Lower lobe of right lung (tissue), 2 donors: ENCODE measurements at regions not wholly inside any gene's neighbourhood (a gene's known extent, or its start where the extent isn't known, plus 50 kb on each side); places are given as distances from the start of the nearest gene placed in this dataset.

Source experiments
- ATAC-seq, 2 donors: fragments of 200-7000 bp; cut with Tn5 transposase; one replicate each; pipeline ENCODE4 v1.9.1; 2020 to 2022; ENCODE audit warnings: mild to moderate bottlenecking in 2 of 2, moderate library complexity in 2 of 2
- DNase-seq: peaks from one replicate; pipeline ENCODE4 v3.0.0-alpha.2; 2020
- H3K27ac ChIP-seq: fragments of 200-600 bp; one replicate; pipeline ENCODE4 v1.8.0; 2022
- H3K27me3 ChIP-seq: fragments of 200-600 bp; one replicate; pipeline ENCODE4 v1.8.0; 2022; ENCODE audit warnings: low read depth
- H3K36me3 ChIP-seq: fragments of 200-600 bp; one replicate; pipeline ENCODE4 v1.8.0; 2022; ENCODE audit warnings: mild to moderate bottlenecking
- H3K4me1 ChIP-seq: fragments of 200-600 bp; one replicate; pipeline ENCODE4 v1.8.0; 2022
- H3K4me3 ChIP-seq: fragments of 200-600 bp; one replicate; pipeline ENCODE4 v1.8.0; 2022; ENCODE audit warnings: mild to moderate bottlenecking
- H3K9me3 ChIP-seq: fragments of 200-600 bp; one replicate; pipeline ENCODE4 v1.8.0; 2022
- CTCF ChIP-seq: fragments of 200-600 bp; IDR thresholded peaks from one replicate; pipeline ENCODE4 v1.8.0; 2022; ENCODE audit warnings: antibody characterized with exemption, mild to moderate bottlenecking
- intact Hi-C: fragments of 100-400 bp; cut with DNase I; formaldehyde crosslinking; loops from one replicate; pipeline ENCODE4 v1.11.0; 2022
- donor health status: DM: no; HTN: yes; CAD: no; lungs with severe emphysema.

- no peak for TF ChIP-seq CTCF
- Histone ChIP-seq H3K27ac (no peak overlapping the region), H3K9me3 (no peaks in the 10 kb centered on the region), H3K36me3 (no peaks in the 10 kb centered on the region), H3K4me1 (no peaks in the 10 kb centered on the region), H3K4me3 (no peak overlapping the region), H3K27me3 (no peaks in the 10 kb centered on the region)
- intact Hi-C loops = no loop called here
- no peak for DNase-seq
- ATAC-seq = no peak
These were observed 517.1 kb upstream of the RAB6C start for GRCh38 chr2:129462349-129462748.

GRCh38 chr2:129462967-129463366 lies 516.5 kb upstream of the RAB6C start:
- intact Hi-C loops = no loop called here
- Histone ChIP-seq H3K36me3 (no peaks in the 10 kb centered on the region), H3K4me3 (no peak overlapping the region), H3K9me3 (no peaks in the 10 kb centered on the region), H3K4me1 (no peaks in the 10 kb centered on the region), H3K27me3 (no peaks in the 10 kb centered on the region), H3K27ac (no peak overlapping the region)
- TF ChIP-seq CTCF = no peak
- ATAC-seq (no peak), DNase-seq (no peak)

GRCh38 chr2:129464036-129464435 lies 515.4 kb upstream of the RAB6C start:
- TF ChIP-seq CTCF = no peak
- ATAC-seq (no peak), DNase-seq (no peak)
- H3K36me3 ChIP-seq = no peaks in the 10 kb centered on the region
- H3K27ac ChIP-seq = no peak overlapping the region
- H3K4me1 ChIP-seq = no peaks in the 10 kb centered on the region
- no peaks in the 10 kb centered on the region for H3K27me3 ChIP-seq
- intact Hi-C loops = no loop called here
- no peak overlapping the region for H3K4me3 ChIP-seq
- H3K9me3 ChIP-seq = no peaks in the 10 kb centered on the region

- Histone ChIP-seq H3K27ac (no peak overlapping the region), H3K36me3 (no peaks in the 10 kb centered on the region), H3K27me3 (no peaks in the 10 kb centered on the region), H3K9me3 (no peaks in the 10 kb centered on the region), H3K4me1 (no peaks in the 10 kb centered on the region), H3K4me3 (no peak overlapping the region)
- TF ChIP-seq CTCF = no peak
- ATAC-seq (no peak), DNase-seq (no peak)
- intact Hi-C loops = no loop called here
These were observed 514.8 kb upstream of the RAB6C start for GRCh38 chr2:129464631-129465030.

- no peak overlapping the region for H3K27ac ChIP-seq
- no peak for ATAC-seq
- no peak for TF ChIP-seq CTCF
- intact Hi-C loops = no loop called here
- H3K4me1 ChIP-seq = no peaks in the 10 kb centered on the region
- H3K4me3 ChIP-seq = no peak overlapping the region
- no peak for DNase-seq
- no peaks in the 10 kb centered on the region for H3K9me3 ChIP-seq
- no peaks in the 10 kb centered on the region for H3K36me3 ChIP-seq
- H3K27me3 ChIP-seq = no peaks in the 10 kb centered on the region
These were observed 514.4 kb upstream of the RAB6C start for GRCh38 chr2:129465045-129465444.

- intact Hi-C loops = no loop called here
- H3K27ac ChIP-seq = no peak overlapping the region
- no peaks in the 10 kb centered on the region for H3K4me1 ChIP-seq
- DNase-seq (no peak), ATAC-seq (no peak)
- no peaks in the 10 kb centered on the region for H3K9me3 ChIP-seq
- no peaks in the 10 kb centered on the region for H3K27me3 ChIP-seq
- no peak overlapping the region for H3K4me3 ChIP-seq
- no peaks in the 10 kb centered on the region for H3K36me3 ChIP-seq
- TF ChIP-seq CTCF = no peak
These were observed 513.1 kb upstream of the RAB6C start for GRCh38 chr2:129466389-129466788.
